HG02642 (cell line): ENCODE measurements at regions not wholly inside any gene's neighbourhood (a gene's known extent, or its start where the extent isn't known, plus 50 kb on each side); places are given as distances from the start of the nearest gene placed in this dataset.

Experiments used
- ATAC-seq: cut with Tn5 transposase; IDR thresholded peaks from one replicate; pipeline ENCODE4 v1.9.1; 2021; ENCODE audit warnings: mild to moderate bottlenecking; ENCODE audit not compliant: unreplicated experiment, poor library complexity

GRCh38 chr1:166221316-166221715, 54.5 kb upstream of the FAM78B start:
- ATAC-seq, result no peak

DNA sequence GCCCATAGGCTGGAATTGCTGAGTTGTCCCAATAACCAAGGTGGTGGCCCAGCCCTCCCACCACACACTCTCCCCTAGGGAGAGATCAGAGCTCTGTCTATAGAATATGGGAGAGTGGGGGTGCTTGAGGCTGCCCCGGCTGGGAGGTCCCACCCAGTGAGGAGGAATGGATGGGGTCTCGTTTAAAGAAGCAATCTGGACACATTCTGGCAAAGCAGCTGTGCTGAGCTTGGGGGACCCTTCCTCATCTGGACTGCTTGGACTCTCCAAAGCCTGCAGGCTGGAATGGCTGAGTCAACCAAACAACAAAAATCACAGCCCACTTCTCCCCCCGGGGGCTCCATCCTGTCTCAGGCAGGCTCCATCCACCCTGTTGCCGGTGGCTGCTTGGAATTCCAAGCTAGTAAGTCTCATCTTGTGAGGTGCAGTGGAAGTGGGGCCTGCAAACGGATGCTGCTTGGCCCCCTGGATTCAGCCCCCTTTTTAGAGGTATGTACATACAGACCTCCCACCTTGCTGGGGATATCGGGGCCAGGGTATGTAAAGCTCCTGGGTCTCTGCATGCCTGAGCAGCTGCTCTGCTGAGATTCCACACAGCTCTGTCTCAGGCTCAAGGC, 67.1 kb upstream of the FAM78B start:
- no peak for ATAC-seq

- ATAC-seq, result no peak
These were observed 68.9 kb upstream of the FAM78B start for GRCh38 chr1:166235728-166236127.

DNA sequence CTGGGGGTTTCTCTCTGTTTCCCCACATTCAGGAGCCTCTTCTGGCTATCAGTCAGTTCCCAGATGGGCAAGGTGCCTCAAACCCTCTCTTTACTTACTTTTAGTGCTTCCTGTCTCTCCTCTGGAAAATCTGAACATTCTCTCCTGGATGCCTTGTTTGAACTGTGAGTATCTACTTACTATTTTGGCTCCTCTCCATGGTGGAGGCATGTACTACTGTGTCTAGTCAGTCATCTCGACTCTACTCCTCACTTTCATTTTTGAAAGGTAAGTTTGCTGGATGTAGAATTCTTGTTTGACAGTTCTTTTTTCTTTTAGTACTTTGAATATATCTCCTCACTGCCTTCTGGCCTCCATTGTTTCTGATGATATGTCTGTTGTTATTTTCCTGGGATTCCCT, 70.9 kb upstream of the FAM78B start:
- ATAC-seq, result no peak

DNA sequence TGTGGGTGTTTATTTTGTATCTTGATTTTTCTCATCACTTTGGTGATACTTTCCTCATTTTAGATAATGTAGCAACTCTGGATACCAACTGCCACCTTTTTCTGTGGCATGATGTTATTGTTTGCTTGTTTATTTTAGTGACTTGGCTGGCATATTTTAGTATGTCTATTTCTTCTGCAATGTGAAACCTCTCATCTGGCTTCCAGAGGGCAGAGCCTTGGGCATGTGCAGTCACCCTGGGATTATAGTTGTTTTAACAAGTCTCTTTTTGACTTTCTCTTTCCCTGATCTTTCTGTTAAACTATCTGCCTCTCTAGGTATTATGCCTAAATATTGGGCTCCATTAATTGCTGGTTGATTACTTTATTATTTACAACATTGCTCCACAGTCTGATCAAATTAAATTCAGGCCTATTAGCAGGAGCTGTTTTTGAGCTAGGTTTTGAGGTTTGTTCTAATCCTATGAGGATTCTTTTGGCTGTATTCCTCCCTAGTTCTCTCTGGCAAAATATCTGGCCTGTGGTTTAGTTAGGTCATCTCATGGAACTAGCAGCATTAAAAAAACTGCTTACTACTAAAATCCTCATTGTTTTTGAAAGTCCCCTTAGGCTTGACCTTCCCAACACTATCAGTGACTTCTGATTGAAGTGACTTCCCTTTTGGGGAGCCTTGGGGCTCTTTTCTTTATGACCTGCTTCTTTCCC, 86.4 kb upstream of the FAM78B start:
- ATAC-seq, result no peak

- no peak for ATAC-seq
These were observed 91.2 kb upstream of the FAM78B start for GRCh38 chr1:166258017-166258416.

- ATAC-seq, result no peak
These were observed 94.7 kb upstream of the FAM78B start for GRCh38 chr1:166261511-166261910.

DNA sequence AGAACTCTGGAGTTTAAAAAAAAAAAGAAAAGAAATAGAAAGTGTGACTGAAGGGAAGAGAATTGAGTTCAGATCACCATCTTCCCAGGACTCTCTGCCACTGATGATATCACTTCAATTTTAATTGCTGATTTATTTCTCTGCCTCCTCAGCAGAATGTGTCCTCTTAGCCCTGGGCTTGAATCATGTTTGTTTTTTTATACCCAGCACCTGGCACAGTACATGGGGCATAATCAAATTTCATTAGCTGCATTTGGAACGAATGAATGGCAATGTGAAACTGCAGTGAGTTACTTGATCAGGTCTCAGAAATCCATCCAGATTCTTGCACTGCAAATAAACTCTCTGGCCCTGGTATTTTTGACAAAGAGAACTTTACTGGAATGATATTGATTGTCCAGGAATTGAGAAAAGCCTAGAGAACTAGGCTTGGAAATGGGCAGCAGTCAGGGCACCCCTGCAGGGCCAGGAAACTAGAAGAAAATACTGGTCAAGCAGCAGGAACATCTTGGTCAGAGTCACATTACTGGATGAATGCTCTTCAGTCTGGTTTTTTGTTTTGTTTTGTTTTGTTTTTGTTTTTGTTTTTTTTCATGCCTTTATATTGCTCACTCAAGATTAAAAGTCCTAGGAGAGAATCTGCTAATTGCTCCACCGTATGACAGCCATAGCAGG, 103.8 kb upstream of the FAM78B start:
- ATAC-seq, result no peak

GRCh38 chr1:166271151-166271538, 104.3 kb upstream of the FAM78B start:
- no peak for ATAC-seq

DNA sequence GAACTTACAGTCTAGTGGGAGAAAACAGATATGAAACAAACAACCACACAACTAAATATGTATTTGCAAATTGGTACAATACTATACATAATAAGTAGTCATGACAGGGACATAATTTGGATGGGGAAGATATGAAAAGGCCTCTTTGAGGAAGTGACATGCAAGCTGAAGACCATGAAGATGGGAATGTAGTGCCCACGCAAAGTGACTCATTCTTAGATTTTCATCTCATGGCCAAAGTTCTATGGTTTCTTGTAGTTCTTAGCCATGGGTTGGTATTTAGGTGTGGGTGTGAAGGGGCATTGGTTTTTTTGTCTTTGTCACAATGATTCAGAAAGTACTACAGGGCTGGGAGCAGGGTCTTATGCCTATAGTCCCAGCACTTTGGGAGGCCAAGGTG, 105.4 kb upstream of the FAM78B start:
- ATAC-seq, result no peak

DNA sequence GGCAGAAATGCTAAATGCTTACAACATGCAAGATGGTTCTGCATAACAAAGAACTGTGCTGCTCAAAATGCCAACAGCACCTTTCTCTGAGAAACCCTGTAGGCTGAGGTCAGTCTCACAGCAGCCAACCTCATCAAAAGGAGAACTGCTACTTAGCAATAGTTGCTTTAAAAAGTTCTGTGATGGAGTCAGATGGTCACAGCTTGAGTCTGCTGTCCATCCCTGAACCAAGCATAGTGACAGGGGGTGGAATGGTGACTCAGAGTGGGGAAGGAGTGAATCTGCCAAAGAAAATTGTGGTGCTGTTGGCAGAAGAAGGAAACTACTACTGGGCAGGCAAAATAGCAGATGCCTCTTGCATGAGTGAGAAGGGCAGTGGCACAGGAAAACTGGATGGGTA, 106.0 kb upstream of the FAM78B start:
- ATAC-seq, result no peak

DNA sequence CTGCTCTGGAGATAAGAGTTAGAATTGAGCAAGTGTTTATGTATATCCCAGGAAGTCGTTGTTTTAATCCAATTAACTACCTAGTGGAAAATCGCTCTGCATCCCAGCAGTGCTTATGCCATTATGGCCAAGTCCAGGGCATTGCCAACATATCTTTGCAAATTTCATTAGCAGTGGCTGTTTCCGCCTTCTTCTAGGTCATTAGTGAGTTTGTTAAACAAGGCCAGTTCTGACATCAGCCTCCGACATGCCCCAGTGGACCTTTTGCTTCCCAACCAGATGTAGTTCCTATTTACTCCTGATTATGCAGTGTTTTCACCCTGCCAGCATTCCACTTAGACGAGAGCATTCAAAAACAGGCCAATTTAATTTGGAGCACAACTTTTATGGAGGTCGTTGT, 106.8 kb upstream of the FAM78B start:
- no peak for ATAC-seq

- ATAC-seq, result no peak
These were observed 115.8 kb upstream of the FAM78B start for GRCh38 chr1:166282391-166283137.

- no peak for ATAC-seq
These were observed 116.4 kb upstream of the FAM78B start for GRCh38 chr1:166283190-166283589.

- no peak for ATAC-seq
These were observed 116.8 kb upstream of the FAM78B start for GRCh38 chr1:166283600-166283999.

DNA sequence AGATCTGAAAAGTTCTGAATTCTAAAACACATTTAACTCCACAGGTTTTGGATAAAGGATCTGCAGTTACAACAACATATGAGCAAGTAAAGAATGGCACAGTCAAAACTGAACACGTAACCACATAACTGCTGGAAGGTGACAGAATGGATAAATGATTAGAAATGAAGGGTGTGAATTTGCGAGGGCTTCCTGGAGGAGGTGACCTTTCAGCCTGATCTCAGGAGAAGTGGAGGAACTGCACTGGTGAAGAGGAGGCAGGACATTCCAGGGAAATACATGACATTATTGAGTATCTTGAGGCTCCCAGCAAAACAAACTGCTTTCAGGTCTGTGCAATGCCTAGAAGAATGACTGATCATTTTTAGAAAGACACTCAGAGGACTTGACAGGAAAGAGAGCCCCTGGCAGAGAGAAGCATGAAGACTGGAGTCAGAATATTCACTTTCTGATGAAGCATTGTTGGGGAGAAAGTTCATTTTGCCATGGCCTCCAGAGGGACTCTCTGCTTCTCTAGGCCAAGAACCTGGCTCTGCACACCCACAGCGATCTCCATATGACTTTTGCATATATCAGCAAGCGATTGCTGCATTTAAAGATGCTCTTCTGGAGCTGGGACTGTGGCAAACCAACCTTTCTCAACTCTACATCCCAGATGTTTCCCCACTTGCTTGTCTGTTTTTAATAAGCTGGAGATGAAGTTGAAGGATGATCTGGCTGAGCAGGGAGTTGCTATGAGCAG, 122.7 kb upstream of the FAM78B start:
- ATAC-seq, result no peak

DNA sequence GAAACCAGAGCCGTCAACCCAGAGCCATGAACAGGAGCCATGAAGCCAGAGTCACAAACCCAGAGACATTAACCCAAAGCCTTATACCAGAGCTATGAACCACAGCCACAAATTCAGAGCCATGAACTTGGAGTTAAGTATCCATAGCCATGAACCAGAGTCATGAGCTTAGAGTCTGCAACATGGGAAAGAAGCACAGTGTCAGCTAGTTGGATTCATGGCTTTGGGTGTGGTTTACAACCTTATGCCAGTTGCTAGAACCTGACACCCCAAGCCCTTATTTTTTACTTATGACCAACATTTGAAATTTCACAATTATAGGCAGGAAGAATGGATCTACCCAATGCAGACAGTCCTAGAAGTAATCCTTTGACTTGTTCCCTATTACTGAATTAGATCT, 128.9 kb upstream of the FAM78B start:
- no peak for ATAC-seq

- ATAC-seq, result no peak
These were observed 131.2 kb upstream of the FAM78B start for GRCh38 chr1:166297993-166298392.

DNA sequence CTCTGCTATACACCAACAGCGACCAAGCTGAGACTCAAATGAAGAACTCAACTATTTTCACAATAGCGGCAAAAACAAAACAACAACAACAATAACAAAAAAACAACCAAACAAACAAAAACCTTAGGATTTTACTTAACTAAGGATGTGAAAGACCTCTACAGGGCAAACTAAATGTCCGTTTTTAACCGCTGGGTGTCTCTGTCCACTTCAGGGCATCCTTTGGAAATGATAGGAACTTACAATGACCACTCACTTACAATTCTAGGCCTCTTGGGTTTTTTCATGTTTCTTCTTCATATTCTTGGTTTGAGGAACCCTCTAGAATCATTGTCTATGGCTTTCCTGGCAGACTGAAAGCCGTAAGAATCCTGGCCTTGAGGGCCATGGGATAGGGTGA, 134.0 kb upstream of the FAM78B start:
- no peak for ATAC-seq

GRCh38 chr1:166302989-166303758, 136.4 kb upstream of the FAM78B start:
- no peak for ATAC-seq
